ENCODE measurements at regions not wholly inside any gene's neighbourhood (a gene's known extent, or its start where the extent isn't known, plus 50 kb on each side); places are given as distances from the start of the nearest gene placed in this dataset.

DNA sequence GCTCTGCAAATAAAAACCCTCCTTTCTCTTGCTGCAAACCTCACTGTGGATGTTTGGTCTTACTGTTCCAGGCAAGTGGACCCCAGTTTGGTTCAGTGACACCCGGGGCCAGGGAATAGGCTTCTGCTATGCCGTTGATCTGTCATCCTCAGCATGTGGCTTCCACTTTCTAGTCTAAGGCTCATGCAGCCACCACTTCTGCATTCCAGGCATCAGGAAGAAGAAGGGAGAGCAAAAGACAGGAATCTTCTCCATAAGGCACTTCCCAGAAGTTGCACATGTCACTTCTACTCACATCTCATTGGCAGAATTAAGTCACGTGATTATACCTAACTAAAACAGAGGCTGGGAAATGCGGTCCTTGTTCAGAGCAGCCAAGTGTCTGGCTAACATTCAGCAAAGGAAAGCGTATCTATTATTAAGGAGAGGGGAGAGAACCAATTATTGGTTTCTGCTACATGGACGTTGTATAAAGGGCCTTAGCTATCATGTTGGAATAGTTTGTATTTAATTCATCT lies 173.6 kb upstream of the PFN2 start:
- TF ChIP-seq POLR2AphosphoS5 (IDR thresholded peaks at IDR 0.05; ENCODE audit: low read depth, low read length) (no peak), SUZ12 (IDR thresholded peaks at IDR 0.05; ENCODE audit: low read length) (no peak), CTCF (IDR thresholded peaks at IDR 0.05; ENCODE audit: control extremely low read depth in 1 of 3, insufficient read depth in 1 of 3, low read depth in 1 of 3, low read length in 3 of 3) (no peak), HDAC6 (IDR thresholded peaks at IDR 0.05; ENCODE audit: low read depth, low read length) (no peak), SIN3A (conservative IDR thresholded peaks at IDR 0.05 in 1 of 2, IDR thresholded peaks at IDR 0.05 in 1 of 2; ENCODE audit: low read depth in 1 of 2, low read length in 2 of 2) (no peak), EZH2 (IDR thresholded peaks at IDR 0.05; ENCODE audit: low read depth, low read length, severe bottlenecking) (no peak), POLR2A (IDR thresholded peaks at IDR 0.05; ENCODE audit: control extremely low read depth in 1 of 2, low read depth in 2 of 2, low read length in 2 of 2) (no peak), CEBPB (IDR thresholded peaks at IDR 0.05; ENCODE audit: low read depth, low read length) (no peak), RNF2 (IDR thresholded peaks at IDR 0.05; ENCODE audit: borderline replicate concordance, low read depth, low read length, missing control alignments, poor library complexity, severe bottlenecking) (no peak)
- TF ChIP-seq, protein P1, sequence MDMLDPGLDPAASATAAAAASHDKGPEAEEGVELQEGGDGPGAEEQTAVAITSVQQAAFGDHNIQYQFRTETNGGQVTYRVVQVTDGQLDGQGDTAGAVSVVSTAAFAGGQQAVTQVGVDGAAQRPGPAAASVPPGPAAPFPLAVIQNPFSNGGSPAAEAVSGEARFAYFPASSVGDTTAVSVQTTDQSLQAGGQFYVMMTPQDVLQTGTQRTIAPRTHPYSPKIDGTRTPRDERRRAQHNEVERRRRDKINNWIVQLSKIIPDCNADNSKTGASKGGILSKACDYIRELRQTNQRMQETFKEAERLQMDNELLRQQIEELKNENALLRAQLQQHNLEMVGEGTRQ (IDR thresholded peaks at IDR 0.05; ENCODE audit: low read length) = no peak
